Hematopoietic multipotent progenitor cell treated with erythropoietin and hydrocortisone succinate and interleukin-3 and kit ligand, for 6 days (in vitro differentiated cells): ENCODE measurements at regions not wholly inside any gene's neighbourhood (a gene's known extent, or its start where the extent isn't known, plus 50 kb on each side); places are given as distances from the start of the nearest gene placed in this dataset.

Experiments used
- DNase-seq: peaks from one replicate; pipeline ENCODE4 v3.0.0-alpha.2; 2015

GRCh38 chr3:189455641-189456417, 175.4 kb upstream of the TP63 start:
- DNase-seq = no peak

GRCh38 chr3:189457201-189457607, 174.0 kb upstream of the TP63 start:
- DNase-seq = no peak

- DNase-seq = no peak
These were observed 173.4 kb upstream of the TP63 start for GRCh38 chr3:189457631-189458412.

- DNase-seq = peak; percentile 11
These were observed 172.7 kb upstream of the TP63 start for GRCh38 chr3:189458528-189458927.

- no peak for DNase-seq
These were observed 172.0 kb upstream of the TP63 start for GRCh38 chr3:189459231-189459630.

DNA sequence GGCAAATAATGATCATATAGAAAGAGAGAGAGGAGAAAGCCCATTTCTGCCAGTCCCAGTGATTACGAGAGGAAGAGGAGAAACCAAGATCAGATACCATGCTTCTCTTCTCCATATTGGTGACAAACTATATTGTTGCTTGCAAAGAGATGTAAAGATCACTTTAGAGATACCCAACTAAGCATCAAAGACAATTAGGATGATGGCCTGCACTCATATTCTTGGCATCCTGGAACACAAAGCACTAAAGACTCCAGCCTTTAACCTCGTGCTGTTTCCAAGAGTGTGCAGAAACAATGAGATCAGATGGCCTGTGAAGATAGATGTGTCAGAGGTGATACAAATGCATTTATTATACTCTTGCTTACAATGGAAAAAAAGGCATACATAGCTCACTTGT, 170.7 kb upstream of the TP63 start:
- DNase-seq = no peak

GRCh38 chr3:189464799-189465198, 166.4 kb upstream of the TP63 start:
- DNase-seq = no peak

- no peak for DNase-seq
These were observed 165.2 kb upstream of the TP63 start for GRCh38 chr3:189466004-189466403.

- peak; percentile 37 for DNase-seq
These were observed 163.7 kb upstream of the TP63 start for GRCh38 chr3:189467451-189467850.

DNA sequence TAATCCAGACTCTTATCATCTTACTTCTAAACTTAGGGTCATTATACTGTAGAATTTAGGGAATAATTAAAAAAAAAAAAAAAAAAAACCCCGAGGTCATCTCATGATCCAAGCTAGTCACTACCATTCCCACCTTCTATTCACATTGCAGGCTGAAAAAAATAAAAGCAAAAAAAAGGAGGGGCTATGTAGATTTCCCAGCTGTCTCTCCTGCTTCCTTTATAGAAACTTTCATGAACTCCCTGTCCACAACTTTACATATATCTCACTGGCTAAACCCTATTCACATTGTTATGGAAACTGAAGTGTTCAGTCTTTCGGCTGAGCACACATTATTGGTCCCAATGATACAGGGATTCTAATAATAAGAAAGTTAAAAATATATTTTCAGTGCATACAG, 156.2 kb upstream of the TP63 start:
- no peak for DNase-seq

DNA sequence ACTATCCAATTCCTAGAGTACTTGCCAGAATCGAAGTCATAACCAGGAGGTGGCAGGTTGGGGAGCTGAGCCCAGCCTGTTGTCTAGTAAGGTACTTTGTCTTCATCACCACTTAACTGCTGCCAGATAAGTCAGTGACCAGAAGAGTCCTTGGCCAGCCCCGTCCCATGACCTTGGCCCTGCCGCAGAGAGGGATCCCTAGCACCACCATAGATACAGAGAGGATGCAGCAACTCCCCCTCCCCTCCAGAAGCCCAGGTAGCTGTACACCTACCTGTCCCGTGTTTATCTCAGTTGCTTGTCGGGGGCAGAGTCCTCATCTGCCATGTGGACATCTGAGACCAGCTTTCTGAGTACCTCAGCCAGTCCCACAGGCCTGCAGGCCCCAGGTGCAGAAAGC, 153.6 kb upstream of the TP63 start:
- DNase-seq = no peak

DNA sequence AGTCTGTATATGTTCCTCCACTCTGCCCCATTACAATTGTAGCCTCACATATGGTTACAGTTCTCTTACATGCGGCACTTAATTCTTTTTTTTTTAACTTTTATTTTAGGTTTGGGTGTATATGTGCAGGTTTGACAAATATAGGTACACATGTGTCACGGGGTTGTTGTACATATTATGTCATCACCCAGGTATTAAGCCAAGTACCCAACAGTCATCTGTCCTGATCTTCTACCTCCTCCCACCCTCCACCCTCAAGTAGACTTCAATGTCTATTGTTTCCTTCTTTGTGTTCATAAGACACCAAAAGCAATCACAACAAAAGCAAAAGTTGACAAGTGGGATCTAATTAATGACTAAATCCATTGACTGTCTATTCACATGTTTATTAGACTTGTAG, 144.6 kb upstream of the TP63 start:
- no peak for DNase-seq

GRCh38 chr3:189488241-189488767, 142.9 kb upstream of the TP63 start:
- no peak for DNase-seq

- no peak for DNase-seq
These were observed 140.9 kb upstream of the TP63 start for GRCh38 chr3:189490337-189490736.

- no peak for DNase-seq
These were observed 140.4 kb upstream of the TP63 start for GRCh38 chr3:189490749-189491148.

- no peak for DNase-seq
These were observed 139.4 kb upstream of the TP63 start for GRCh38 chr3:189491831-189492230.

DNA sequence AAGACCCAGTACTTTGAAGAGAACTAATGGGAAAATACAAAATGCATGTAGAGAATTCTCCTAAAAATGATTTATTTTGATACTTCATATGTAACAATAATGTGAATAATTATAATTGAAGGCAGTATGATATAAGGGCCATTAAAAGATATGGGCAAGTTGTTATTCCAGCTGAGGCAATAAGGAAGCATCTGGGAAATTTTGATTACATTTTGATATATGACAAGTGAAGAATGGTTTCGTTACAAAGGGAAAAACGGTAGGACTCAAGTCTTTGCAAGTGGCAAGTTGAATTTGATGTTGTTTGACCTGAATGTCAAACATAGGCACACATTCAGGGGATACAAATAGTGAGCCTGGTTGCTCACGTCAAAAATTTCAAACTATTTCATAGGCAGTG, 137.9 kb upstream of the TP63 start:
- no peak for DNase-seq

GRCh38 chr3:189494632-189495031, 136.6 kb upstream of the TP63 start:
- DNase-seq = no peak

DNA sequence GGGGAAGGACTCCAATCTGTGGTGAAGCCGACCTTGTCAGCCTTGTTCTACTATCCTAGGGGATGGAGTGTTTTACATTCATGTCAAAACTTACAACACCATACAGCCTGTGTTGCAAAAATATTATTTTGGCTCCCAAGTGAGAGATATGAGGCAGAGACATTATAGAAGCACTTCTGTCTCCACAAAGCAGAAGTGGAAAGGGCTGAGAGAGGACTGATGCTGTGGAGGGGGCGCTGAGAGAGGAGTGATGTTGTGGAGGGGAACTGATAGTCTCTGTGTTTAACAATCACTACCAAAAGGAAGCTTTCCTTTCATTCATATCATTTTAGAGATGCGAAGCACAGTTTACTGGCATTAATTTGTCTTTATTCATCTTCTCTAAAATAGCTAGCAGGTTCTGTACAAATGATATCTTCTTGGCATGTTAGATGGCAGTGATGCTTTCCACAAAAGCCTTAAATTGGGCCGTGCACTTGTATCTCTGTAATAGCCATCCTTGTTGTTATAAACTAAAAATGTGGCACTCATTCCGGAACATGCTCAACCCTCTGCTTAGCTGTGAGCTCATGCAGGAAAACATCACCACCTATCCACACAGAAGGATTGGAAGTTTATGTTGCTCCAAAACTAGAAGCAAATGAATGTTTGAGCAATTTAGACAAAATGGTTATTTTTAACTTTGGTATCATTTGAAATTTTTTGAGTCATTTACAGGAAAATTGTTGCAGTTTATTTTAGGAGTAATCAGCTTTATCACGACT, 134.6 kb upstream of the TP63 start:
- no peak for DNase-seq

- no peak for DNase-seq
These were observed 132.0 kb upstream of the TP63 start for GRCh38 chr3:189498995-189499704.

DNA sequence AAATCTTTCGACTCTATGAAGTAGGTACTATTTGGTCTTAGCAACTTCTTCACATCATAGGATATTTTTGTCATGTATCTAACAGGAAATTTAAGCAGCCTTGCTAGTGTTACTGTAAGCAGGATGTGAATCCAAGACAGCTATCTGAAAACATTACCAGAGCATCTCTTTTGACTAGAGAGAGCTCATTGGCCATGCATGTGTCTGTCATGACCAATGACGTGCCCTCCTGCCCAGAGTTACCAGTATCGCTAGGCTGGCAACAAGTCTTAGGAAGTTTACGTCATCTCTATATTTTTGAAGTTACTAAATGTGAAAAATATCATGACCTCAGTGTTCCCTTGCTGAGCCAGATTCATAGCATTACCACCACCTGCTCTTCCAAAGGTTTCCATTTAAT, 130.9 kb upstream of the TP63 start:
- no peak for DNase-seq

DNA sequence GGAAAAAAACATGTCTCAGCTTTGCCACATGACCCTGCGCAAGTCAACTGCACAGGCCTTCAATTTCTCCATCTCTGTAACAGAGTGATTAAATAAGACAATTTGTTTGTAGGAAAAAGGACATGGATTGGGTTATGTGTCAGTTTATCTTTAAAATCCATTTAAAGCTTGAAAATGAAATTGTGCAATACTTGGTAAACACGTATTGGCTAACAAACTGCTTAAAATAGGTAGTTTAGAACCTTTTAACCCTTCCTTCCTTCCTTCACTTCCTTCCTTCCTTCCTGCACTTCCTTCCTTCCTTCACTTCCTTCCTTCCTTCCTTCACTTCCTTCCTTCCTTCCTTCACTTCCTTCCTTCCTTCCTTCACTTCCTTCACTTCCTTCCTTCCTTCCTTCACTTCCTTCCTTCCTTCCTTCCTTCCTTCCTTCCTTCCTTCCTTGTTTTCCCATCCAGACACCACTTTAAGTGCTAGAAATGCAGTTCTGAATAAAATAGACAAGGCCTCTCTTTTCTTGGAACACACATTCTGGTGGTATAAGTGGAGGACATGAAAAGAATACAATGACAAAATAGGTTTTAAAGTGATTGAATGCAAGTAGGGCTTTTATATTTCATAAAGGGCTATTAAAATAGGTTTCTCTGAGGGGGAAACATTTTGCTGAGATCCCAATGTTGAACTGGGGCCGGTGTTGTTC, 130.2 kb upstream of the TP63 start:
- DNase-seq = no peak
